GM18909 (cell line): ENCODE measurements at regions not wholly inside any gene's neighbourhood (a gene's known extent, or its start where the extent isn't known, plus 50 kb on each side); places are given as distances from the start of the nearest gene placed in this dataset.

Experiments used
- ATAC-seq: cut with Tn5 transposase; IDR thresholded peaks from one replicate; pipeline ENCODE4 v1.9.1; 2021; ENCODE audit warnings: mild to moderate bottlenecking; ENCODE audit not compliant: unreplicated experiment, poor library complexity

DNA sequence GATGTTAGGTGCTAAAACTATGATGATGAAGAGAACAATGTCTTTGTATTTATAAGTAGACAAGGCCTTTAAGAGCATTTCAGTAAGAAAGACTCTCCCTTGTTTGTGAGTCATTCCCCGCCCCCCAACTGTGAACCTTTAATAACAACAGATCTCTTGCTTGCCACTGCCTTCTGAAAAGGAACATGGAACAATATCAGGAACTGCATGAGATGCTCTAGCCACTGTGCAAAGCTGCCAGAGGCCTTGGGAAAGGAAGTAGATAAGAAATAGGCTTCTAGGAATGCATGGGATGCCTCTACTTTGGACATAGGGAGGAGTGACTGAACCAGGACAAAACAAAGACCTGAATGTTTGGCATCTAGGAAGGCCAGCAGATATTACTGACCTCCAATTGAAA lies 296.1 kb upstream of the MPDZ start:
- no peak for ATAC-seq

DNA sequence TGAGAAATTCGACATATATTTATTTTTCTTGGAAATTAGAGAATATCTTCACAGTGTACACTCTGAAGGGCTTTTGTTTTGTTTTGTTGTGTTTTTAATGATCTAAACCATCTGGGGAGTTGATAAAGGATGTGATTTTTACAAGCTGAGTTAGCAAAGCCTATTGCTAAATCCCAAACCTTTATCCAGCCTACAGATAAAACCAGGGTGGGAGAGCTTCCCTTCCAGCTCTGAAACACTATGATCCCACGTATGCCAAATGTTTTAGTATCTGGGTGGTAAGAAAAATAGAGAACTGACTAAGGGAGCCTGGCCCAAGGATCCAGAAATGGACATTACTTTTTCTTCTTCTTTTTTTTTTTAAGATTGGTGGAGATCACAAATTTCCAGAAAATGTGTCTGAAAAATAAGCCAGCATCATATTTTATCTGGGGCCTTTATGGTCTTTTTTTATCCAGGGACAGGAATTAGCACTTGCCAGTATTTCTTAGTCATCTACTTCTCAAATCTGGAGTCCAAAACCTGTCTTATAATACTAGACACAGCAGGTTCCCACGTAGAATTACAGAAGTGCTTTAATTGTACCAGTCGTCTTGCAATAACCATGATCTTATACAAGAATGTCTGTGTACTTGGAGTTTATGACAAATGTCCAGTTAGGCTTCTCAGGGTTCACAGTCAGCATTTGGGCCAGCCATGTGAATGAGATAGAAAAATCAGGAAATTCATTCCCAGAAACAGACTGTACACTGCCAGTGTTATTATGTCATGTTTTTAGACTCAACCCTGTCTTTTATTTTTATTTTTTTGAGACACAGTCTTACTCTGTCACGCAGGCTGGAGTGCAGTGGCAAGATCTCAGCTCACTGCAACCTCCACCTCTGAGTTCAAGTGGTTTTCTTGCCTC lies 290.8 kb upstream of the MPDZ start:
- no peak for ATAC-seq

GRCh38 chr9:13569602-13570067 lies 290.1 kb upstream of the MPDZ start:
- no peak for ATAC-seq

DNA sequence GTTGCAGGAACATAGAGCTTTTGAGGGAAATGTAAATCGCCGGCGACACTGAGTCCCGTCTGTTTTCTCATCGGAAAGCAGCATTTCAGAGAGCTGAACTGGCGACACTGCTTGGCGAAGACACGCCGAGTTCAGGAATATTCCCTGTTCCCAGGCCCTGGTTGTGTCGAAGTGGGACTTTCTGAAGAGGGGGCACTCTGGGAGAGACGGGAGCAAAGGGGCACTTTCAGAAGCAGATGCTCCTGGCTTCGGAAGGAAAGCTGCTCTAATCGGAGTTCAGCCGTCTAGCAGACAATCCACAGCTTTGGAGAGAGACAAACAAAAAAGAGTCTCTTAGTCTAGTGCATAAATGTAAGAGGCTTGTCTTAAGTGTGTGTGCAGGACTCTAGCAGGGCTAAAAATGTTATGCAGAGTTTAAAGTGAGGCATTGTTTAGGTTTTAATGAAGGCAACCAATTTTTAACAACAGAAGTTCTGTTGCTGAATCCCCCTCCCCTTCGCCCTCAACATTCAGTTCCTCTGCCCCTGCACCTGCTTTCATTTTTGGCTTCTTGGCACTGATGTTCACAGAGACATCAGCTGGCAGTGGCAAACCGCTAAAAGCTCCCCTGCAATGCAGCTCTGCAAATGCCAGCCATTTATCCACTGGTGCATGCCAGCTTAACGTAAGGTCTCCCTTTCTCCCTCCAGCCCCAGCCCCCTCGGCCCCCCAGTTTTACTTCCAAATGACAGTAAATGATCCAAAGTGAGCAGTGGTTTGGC lies 289.5 kb upstream of the MPDZ start:
- ATAC-seq: no peak

DNA sequence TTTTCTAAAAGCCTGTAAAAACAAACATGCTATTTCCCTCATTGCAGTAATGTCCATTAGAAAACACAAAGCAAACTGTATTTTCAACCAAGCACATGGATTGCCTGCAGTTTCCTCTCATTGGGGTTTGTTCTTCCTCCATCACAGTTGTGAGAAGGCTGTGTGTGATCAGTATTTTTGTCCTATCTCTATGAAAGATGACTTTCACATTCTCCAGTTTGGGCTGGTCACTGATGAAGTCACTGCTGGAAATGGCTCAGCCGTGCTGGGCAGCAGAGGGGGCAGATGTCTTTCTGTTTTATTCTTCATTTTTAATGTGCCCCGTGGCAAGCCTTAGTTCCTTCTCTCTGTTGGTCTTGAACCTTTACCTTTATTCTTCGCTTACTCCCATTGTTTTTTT lies 288.9 kb upstream of the MPDZ start:
- ATAC-seq: no peak

DNA sequence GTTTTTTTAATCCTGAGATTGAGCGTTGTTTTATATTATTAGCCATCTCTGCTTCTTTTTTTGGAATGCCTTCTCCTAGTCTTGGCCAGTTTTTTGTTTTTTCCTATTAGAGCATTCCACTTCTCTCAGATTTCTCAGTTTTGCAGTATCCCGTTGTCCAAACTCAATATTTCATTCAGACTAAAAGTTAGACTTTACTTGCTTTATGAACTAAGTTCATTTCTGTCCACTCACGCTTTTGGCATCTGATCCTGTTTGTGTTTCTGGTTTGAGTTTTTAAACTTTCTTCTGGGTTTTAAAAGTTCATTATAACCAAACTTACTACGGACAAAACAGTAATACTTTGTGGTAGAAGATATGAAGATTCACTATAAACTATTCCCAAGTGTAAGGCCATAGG lies 288.3 kb upstream of the MPDZ start:
- no peak for ATAC-seq

DNA sequence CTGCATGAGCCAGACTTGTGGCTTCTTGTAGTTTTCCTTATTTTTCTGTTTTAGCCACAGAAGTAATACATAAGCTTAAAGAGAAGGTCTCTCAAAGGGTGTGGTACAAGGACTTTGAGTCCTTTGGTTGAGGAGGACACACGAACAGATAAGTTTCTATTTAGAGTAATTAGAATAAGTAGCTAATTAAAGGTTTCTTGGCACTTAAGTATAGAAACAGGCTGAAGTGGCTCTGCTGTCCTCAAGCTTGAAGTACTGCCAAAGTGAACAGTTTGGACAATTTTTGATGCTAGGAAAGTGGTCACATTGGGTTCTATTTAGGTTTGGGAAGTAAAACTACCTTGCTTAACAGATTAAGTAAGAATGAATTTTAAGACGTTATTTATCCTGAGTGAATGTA lies 278.3 kb upstream of the MPDZ start:
- ATAC-seq: no peak

DNA sequence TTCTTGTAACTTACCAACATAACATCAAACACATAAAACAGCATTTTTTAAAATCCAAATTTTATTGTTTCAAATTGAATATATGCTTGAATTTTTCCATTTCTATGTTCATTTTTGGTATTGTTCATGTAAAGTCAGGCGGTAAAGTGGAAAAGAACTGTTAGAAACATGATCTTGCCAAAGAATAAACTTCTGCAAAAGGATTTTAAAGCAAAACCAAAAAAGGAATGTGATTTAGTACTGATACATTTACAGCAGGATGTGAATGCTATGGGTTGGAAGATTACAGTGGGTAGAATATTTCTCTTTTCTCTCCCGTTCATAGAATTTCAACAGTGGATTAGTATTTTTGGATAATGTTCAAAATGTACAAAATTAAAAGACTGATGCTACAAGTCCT lies 277.2 kb upstream of the MPDZ start:
- no peak for ATAC-seq

DNA sequence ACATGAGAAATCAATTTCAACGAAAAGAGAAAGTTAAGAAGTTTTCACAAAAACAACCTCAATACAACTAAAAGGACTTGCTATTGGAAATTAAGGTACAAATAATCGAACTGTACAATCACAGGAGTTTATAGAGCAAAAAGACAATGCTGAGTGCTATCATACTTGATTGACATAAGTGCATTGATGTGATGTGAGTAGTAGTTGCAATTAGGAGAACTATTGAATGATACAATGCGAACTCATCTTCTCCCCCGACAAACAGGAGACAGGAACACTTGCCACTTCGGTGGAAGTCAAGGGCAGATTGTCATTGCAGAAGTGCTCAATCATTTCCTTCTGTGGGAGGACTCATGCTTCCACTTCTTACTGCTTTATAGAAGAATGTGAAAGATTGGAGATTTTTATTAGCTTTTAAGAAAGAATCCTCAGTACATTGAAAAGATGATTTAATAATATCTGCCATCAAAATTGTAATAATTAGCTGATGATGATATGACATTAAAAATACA lies 276.6 kb upstream of the MPDZ start:
- ATAC-seq: no peak

DNA sequence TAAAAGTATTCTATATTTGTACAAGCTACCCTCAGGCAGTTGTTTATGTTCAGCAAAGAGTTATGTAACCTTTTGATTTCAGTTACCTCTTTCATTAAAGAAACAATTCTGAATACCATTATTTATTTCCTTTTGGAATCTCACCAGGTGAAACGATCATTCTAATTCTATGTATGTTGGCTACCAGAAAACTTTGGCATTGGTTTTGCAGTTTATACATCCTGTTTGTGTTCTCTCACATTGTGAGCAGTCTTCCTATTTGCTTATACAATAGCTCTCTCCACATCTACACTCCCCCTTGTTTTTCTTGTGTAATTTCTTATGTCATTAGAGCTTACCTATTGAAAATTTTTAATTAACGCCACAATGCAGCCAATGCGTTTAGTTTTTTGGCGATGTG lies 276.0 kb upstream of the MPDZ start:
- ATAC-seq: no peak

DNA sequence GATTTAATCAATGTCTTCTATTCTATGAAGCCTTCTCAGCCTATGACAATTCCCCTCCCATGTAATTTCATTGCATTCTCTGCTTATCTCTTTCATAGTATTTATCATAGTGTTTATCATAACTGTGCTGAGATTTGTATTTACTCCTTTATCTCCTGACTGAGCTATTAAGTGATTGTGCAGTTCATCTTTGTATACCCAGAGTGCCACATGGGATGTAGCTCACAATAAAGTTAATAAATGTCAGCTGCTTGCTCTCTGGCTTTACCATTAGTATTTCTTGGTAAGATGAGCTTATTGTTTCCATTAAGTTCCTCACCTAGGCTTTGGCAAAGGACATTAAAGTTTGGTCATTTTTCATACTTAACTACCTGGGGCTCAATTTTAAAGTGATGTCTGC lies 275.1 kb upstream of the MPDZ start:
- no peak for ATAC-seq

- ATAC-seq: no peak
Measured at GRCh38 chr9:13552606-13553215, 273.2 kb upstream of the MPDZ start.

GRCh38 chr9:13550519-13550918 lies 271.0 kb upstream of the MPDZ start:
- no peak for ATAC-seq

- ATAC-seq: no peak
Measured at GRCh38 chr9:13548535-13548934, 269.0 kb upstream of the MPDZ start.

GRCh38 chr9:13535141-13535540 lies 255.6 kb upstream of the MPDZ start:
- ATAC-seq: no peak

- ATAC-seq: no peak
Measured at GRCh38 chr9:13534006-13534405, 254.5 kb upstream of the MPDZ start.

DNA sequence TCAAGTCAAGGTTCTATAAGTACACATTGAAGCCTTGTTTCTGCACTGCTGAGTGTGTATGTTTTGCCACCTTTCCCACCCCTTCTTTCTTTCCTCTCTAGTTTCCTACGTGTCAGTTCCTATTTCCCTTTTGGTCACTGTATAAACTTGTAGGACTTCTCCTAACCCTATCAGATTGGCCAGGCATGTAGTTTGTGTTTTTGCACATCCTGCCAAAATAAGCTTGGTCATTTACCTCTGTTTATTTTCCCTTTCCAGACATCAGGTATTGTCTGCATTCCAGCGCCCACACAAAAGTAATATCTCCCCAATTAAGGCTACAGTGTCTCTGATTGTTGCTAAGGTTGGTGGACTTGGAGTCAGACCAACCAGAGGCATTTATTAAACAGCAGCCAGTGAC lies 252.9 kb upstream of the MPDZ start:
- no peak for ATAC-seq

DNA sequence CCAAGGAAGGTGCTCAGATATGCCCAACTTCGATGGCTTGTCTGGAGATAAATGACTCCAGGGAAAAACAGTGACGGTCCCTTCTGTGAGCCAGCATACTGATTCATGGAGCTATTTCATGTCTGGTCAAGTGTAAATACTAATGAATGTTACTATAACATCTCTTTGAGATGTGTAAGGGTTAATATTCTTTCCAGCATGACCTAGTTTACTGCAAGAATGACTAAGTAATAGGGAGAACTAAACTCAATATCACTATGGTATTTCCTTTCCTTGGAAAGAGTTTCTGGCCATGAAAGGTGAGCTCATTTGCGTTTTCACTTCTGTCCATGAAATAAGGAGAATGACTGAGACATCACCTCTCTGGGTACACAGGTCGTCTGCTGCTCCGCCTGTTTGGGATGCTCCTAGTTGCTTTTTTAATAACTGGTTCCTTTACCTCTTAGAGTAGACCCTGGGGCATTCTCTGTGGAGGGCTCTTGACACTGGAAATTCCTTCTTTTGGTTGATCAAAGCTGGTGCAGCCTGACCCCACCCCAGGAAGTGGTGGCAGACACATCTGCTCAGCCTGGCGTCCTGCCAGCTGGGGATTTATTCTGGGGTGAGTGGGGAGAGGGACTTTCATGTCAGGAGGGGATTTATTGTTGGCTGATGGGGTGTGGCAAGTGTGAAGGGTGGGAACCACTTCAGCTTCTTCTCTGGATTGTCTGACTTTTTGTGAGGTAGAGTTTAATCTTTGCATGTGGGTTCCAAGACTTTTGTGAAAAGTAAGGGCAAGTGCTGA lies 250.0 kb upstream of the MPDZ start:
- ATAC-seq: no peak

DNA sequence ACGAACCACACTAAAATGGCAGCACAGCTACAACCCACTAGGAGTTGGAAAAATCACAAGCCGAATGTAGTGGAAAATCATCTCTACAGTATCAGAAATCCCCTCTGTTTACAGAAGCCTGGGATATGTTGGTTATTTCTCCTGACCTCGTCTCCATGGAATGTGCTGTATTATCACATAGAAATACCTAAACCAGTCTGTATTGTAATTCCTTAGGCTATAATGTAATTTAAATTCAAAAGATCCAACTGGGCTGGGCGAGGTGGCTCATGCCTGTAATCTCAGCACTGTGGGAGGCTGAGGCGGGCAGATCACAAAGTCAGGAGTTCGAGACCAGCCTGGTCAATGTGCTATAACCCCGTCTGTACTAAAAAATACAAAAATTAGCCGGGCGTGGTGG lies 244.8 kb upstream of the MPDZ start:
- no peak for ATAC-seq

- ATAC-seq: no peak
Measured at GRCh38 chr9:13520069-13520468, 240.6 kb upstream of the MPDZ start.
